ENCODE measurements at regions not wholly inside any gene's neighbourhood (a gene's known extent, or its start where the extent isn't known, plus 50 kb on each side); places are given as distances from the start of the nearest gene placed in this dataset.

- no peak overlapping the region for H3K27ac ChIP-seq
- no peaks in the 10 kb centered on the region for H3K4me1 ChIP-seq
- H3K4me3 ChIP-seq: no peak overlapping the region
- no peak for TF ChIP-seq CTCF (IDR thresholded peaks at IDR 0.05)
- TF ChIP-seq POLR2A (IDR thresholded peaks at IDR 0.05): no peak
- WGBS, 2 donors: 49 to 56% methylated on average over 6 of the region's 6 CpGs
- no peaks in the 10 kb centered on the region for H3K9me3 ChIP-seq
- DNase-seq: no peak
- no peaks in the 10 kb centered on the region for H3K27me3 ChIP-seq
- no peaks in the 10 kb centered on the region for H3K36me3 ChIP-seq (ENCODE audit: low read depth, missing control alignments)
- intact Hi-C loops (cut with DNase I; ENCODE audit: low total_unique reads): no loop called here
Observed at GRCh38 chr17:33892717-33893591, 362.1 kb upstream of the CCL2 start.

DNA sequence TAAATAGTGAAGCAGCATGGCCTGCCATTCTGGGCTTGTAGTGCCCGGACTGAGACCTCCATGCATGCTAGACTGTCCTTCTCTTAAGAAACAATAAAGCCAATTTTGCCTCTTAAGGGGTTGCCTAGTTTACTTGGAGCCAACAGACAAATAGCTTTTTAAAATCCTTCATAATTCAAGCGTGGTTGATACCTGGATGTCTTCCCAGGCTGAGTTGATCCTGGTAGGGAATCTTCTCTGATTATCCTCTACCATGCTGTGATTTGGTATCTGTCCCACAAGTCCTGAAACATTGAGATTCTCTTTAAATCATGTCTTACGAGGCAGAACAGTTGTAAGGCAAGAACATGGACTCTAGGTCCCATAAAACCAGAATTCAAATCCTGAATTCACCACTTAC is 359.6 kb upstream of the CCL2 start:
- Histone ChIP-seq H3K27me3 (no peaks in the 10 kb centered on the region), H3K36me3 (ENCODE audit: low read depth, missing control alignments) (no peaks in the 10 kb centered on the region), H3K9me3 (no peaks in the 10 kb centered on the region), H3K4me1 (no peaks in the 10 kb centered on the region), H3K4me3 (no peak overlapping the region), H3K27ac (no peak overlapping the region)
- WGBS, 2 donors: 84 to 87% methylated on average over 3 of the region's 3 CpGs
- DNase-seq: no peak
- intact Hi-C loops (cut with DNase I; ENCODE audit: low total_unique reads): no loop called here
- TF ChIP-seq POLR2A (IDR thresholded peaks at IDR 0.05): no peak

DNA sequence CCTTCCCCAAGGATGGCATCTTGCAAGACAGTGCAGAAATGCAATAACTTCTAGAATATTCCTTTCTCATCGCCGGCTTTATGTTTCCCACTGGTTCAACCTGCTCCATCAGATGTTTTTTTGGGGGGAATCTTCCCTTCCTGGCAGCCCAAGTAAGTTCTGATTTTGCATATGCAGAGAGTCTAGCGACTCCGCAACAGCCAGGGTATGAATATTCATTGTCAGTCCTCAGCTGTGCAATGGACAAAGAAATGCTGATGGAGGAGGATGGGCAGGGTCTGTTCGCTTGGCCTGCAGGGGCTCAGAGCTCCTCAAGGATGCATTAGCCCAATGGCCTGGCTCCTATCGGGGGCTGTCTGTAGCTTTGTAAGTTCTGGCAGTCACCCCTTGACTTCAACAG is 358.8 kb upstream of the CCL2 start:
- 66 to 71% methylated on average over 6 of the region's 6 CpGs for WGBS, 2 donors
- TF ChIP-seq CTCF (IDR thresholded peaks at IDR 0.05) (no peak), POLR2A (IDR thresholded peaks at IDR 0.05) (no peak)
- H3K27me3 ChIP-seq: no peaks in the 10 kb centered on the region
- no peaks in the 10 kb centered on the region for H3K4me1 ChIP-seq
- no peaks in the 10 kb centered on the region for H3K36me3 ChIP-seq (ENCODE audit: low read depth, missing control alignments)
- H3K27ac ChIP-seq: no peak overlapping the region
- intact Hi-C loops (cut with DNase I; ENCODE audit: low total_unique reads): no loop called here
- H3K9me3 ChIP-seq: no peaks in the 10 kb centered on the region
- no peak overlapping the region for H3K4me3 ChIP-seq
- DNase-seq: no peak

GRCh38 chr17:33901085-33901484 is 354.0 kb upstream of the CCL2 start:
- no peak for TF ChIP-seq CTCF (IDR thresholded peaks at IDR 0.05)
- TF ChIP-seq POLR2A (IDR thresholded peaks at IDR 0.05): no peak
- no peak overlapping the region for H3K4me3 ChIP-seq
- no peaks in the 10 kb centered on the region for H3K4me1 ChIP-seq
- H3K27ac ChIP-seq: no peak overlapping the region
- WGBS, 2 donors: 65 to 84% methylated on average over 2 of the region's 2 CpGs
- intact Hi-C loops (cut with DNase I; ENCODE audit: low total_unique reads): no loop called here
- no peaks in the 10 kb centered on the region for H3K36me3 ChIP-seq (ENCODE audit: low read depth, missing control alignments)
- H3K9me3 ChIP-seq: no peaks in the 10 kb centered on the region
- no peak for DNase-seq
- H3K27me3 ChIP-seq: no peaks in the 10 kb centered on the region

DNA sequence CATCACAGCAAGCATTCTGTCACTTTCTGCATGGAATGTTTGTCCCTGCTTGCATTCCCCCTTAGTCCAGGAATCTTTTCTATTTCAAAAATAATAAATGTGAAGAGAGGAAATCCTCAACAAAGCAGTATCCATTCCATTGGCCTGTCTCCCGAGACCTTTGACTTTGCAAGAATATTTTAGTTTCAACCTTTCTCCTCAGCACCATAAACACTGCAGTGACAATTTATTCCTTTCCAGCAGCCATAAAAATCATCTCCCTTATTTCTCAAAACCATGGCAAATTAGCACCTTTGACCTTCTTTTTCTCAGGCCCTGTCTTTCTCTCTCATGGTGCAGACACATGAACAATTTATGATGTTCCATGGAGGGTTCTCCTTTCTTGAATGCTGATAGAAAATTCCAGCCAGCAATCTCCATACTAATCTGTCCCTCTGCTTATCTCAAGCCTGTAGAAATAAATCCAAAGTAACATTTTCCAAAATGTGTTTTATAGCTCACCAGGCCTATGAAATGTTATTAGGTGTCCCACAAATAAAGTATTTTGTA is 352.1 kb upstream of the CCL2 start:
- no peaks in the 10 kb centered on the region for H3K4me1 ChIP-seq
- DNase-seq: no peak
- no peaks in the 10 kb centered on the region for H3K36me3 ChIP-seq (ENCODE audit: low read depth, missing control alignments)
- H3K27ac ChIP-seq: no peak overlapping the region
- intact Hi-C loops (cut with DNase I; ENCODE audit: low total_unique reads): no loop called here
- H3K4me3 ChIP-seq: no peak overlapping the region
- TF ChIP-seq CTCF (IDR thresholded peaks at IDR 0.05) (no peak), POLR2A (IDR thresholded peaks at IDR 0.05) (no peak)
- 56 to 75% methylated on average over 1 of the region's 1 CpG for WGBS, 2 donors
- no peaks in the 10 kb centered on the region for H3K9me3 ChIP-seq
- H3K27me3 ChIP-seq: no peaks in the 10 kb centered on the region

All from testis (tissue), 2 donors.